GM10248 (cell line): ENCODE measurements at regions not wholly inside any gene's neighbourhood (a gene's known extent, or its start where the extent isn't known, plus 50 kb on each side); places are given as distances from the start of the nearest gene placed in this dataset.

Experiments
- CTCF ChIA-PET: fragments of 300-600 bp; sonication (Branson Sonifier 250); formaldehyde crosslinking; extraction: SDS; loops from one replicate; lab custom pipeline; 2021; ENCODE audit warnings: antibody characterized with exemption; lab: Yijun Ruan, JAX
- POLR2A ChIA-PET: fragments of 350-650 bp; sonication (Branson Sonifier 250); formaldehyde crosslinking; extraction: SDS; loops from one replicate; lab custom pipeline; 2020; ENCODE audit warnings: antibody characterized with exemption; lab: Yijun Ruan, JAX
- DNase-seq: peaks from one replicate; pipeline ENCODE4 v3.0.0; 2012; ENCODE audit errors: extremely low spot score
- TF ChIP-seq, protein P1 (sequence below): IDR thresholded peaks from 2 replicates; pipeline ENCODE4 v1.5.1; 2012; ENCODE audit warnings: mild to moderate bottlenecking, low read depth; ENCODE audit errors: extremely low read depth, missing control alignments, control extremely low read depth

DNA sequence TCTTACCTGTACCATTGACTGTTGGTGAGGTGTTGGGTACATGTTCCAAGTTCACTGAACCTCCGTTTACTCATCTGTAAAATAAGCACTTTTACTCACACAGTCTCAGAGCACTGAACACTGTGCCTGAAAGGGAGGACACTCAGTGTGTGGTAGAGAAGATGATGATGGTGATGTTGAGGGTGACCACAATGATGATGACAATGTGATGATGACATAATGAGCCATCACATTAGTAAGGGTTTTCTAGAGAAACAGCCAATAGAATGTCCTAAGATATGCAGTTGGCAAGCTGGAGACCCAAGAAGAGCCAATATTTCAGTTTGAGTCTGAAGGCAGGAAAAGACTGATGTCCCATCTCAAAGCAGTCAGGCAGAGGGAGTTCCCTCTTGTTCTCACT is 315.4 kb upstream of the IGFBP7 start:
- DNase-seq, result no peak
- TF ChIP-seq, protein P1, sequence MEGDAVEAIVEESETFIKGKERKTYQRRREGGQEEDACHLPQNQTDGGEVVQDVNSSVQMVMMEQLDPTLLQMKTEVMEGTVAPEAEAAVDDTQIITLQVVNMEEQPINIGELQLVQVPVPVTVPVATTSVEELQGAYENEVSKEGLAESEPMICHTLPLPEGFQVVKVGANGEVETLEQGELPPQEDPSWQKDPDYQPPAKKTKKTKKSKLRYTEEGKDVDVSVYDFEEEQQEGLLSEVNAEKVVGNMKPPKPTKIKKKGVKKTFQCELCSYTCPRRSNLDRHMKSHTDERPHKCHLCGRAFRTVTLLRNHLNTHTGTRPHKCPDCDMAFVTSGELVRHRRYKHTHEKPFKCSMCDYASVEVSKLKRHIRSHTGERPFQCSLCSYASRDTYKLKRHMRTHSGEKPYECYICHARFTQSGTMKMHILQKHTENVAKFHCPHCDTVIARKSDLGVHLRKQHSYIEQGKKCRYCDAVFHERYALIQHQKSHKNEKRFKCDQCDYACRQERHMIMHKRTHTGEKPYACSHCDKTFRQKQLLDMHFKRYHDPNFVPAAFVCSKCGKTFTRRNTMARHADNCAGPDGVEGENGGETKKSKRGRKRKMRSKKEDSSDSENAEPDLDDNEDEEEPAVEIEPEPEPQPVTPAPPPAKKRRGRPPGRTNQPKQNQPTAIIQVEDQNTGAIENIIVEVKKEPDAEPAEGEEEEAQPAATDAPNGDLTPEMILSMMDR, result no peak
- ChIA-PET CTCF (interaction anchor here (0.7 to 3.8 kb wide), 10 partner anchors 9 to 262 kb away, joined by 3 to 19 read pairs (median 8); no protein-coding TSS in a partner anchor), POLR2A (no interaction called here)

GRCh38 chr4:57424232-57424897 is 314.2 kb upstream of the IGFBP7 start:
- TF ChIP-seq, protein P1, result no peak
- POLR2A ChIA-PET, result no interaction called here
- CTCF ChIA-PET, result interaction anchor here (1.3 to 3.8 kb wide), 3 partner anchors 9 to 261 kb away, joined by 3 to 15 read pairs (median 4); no protein-coding TSS in a partner anchor
- DNase-seq, result no peak

- CTCF ChIA-PET, result interaction anchor here (1.3 kb wide), 1 partner anchor 10 kb away, joined by 3 read pairs; no protein-coding TSS in a partner anchor
- DNase-seq, result no peak
Measured at GRCh38 chr4:57418133-57418532, 307.9 kb upstream of the IGFBP7 start.

DNA sequence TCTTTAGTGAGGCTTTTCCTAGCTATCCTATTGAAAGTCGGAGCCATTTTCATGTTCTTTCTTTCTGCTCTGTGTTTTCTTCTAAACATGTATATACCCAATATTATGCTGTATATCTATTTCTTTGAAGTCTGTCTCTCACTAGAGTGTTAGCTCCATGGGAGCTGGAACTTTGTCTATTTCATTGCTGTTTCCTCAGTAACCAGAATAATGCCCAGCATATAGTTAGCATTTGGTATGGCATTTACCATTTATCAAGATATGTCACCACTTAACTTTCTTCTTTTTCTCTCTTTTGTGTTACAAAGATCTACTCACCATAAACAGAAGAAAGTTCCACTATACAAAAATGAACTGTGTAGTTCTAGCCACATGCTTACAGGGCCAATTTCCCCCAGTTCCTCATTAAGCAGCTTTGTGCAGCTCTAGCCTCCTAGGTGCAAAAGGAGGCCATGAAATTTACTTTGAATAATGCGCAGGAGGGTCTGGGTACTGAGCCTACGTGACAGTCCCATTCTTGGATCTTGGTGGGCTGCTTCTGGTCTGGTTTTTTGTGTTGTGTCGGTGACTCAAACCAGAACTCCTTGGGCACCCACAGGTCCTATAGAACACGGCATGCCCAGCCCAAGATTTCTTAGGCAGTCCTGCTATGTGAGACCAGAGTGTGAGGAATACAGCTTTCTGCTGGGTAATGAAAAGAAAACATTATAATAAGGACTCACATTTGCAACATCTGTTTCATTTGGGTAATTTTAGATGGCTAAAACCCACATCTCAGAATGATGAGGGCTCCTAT is 302.3 kb upstream of the IGFBP7 start:
- CTCF ChIA-PET, result interaction anchor here (1.0 to 2.9 kb wide), 6 partner anchors 9 to 31 kb away, joined by 4 to 9 read pairs (median 4); no protein-coding TSS in a partner anchor
- DNase-seq, result no peak
- TF ChIP-seq, protein P1, result no peak
- POLR2A ChIA-PET, result no interaction called here

More at GRCh38 chr4:57418133-57418532, 307.9 kb upstream of the IGFBP7 start:
- POLR2A ChIA-PET, result no interaction called here
- TF ChIP-seq, protein P1, result no peak

GRCh38 chr4:57410331-57411052 is 300.3 kb upstream of the IGFBP7 start:
- ChIA-PET CTCF (interaction anchor here (0.8 to 2.9 kb wide), 3 partner anchors 16 to 50 kb away, joined by 3 to 7 read pairs (median 6); no protein-coding TSS in a partner anchor), POLR2A (no interaction called here)
- TF ChIP-seq, protein P1, result no peak
- no peak for DNase-seq

- TF ChIP-seq, protein P1, result no peak
- ChIA-PET POLR2A (no interaction called here), CTCF (interaction anchor here (1.0 to 1.6 kb wide), 3 partner anchors 10 to 38 kb away, joined by 3 to 4 read pairs (median 4); no protein-coding TSS in a partner anchor)
- DNase-seq, result no peak
Measured at GRCh38 chr4:57405359-57405758, 295.2 kb upstream of the IGFBP7 start.
